Neural crest cell (in vitro differentiated cells): ENCODE measurements at regions not wholly inside any gene's neighbourhood (a gene's known extent, or its start where the extent isn't known, plus 50 kb on each side); places are given as distances from the start of the nearest gene placed in this dataset.
"Not testable (repeated sequence)": the region's sequence is repeated elsewhere in the genome, so short reads cannot be mapped to it uniquely, and the experiment has no call there.

Experiments
- DNase-seq: peaks from one replicate; pipeline ENCODE4 v3.0.0; 2021; ENCODE audit warnings: low read depth, mixed read lengths, low spot score
- H3K27ac Mint-ChIP-seq: one replicate; pipeline ENCODE4 v1.8.0; 2021; ENCODE audit warnings: mild to moderate bottlenecking, mixed read lengths; ENCODE audit not compliant: unreplicated experiment
- H3K27me3 Mint-ChIP-seq: 2 replicates; pipeline ENCODE4 v1.8.0; 2021; ENCODE audit warnings: low read depth, mild to moderate bottlenecking, mixed read lengths
- H3K36me3 Mint-ChIP-seq: 2 replicates; pipeline ENCODE4 v1.8.0; 2021; ENCODE audit warnings: low read depth, mild to moderate bottlenecking, mixed read lengths
- H3K4me1 Mint-ChIP-seq: 2 replicates; pipeline ENCODE4 v1.8.0; 2021; ENCODE audit warnings: mixed read lengths
- H3K4me3 Mint-ChIP-seq: one replicate; pipeline ENCODE4 v1.8.0; 2021; ENCODE audit warnings: mild to moderate bottlenecking, mixed read lengths
- H3K9me3 Mint-ChIP-seq: 2 replicates; pipeline ENCODE4 v1.8.0; 2021; ENCODE audit warnings: mixed read lengths
- TF ChIP-seq, protein P1 (sequence below): fragments of 200-600 bp; sonication (generic); conservative IDR thresholded peaks from 2 replicates; pipeline ENCODE4 v1.5.0; 2021; ENCODE audit warnings: antibody characterized with exemption, mild to moderate bottlenecking

- DNase-seq, H3K27ac Mint-ChIP-seq, H3K4me1 Mint-ChIP-seq, H3K36me3 Mint-ChIP-seq, H3K4me3 Mint-ChIP-seq, H3K9me3 Mint-ChIP-seq: not testable (repeated sequence)
- TF ChIP-seq, protein P1, sequence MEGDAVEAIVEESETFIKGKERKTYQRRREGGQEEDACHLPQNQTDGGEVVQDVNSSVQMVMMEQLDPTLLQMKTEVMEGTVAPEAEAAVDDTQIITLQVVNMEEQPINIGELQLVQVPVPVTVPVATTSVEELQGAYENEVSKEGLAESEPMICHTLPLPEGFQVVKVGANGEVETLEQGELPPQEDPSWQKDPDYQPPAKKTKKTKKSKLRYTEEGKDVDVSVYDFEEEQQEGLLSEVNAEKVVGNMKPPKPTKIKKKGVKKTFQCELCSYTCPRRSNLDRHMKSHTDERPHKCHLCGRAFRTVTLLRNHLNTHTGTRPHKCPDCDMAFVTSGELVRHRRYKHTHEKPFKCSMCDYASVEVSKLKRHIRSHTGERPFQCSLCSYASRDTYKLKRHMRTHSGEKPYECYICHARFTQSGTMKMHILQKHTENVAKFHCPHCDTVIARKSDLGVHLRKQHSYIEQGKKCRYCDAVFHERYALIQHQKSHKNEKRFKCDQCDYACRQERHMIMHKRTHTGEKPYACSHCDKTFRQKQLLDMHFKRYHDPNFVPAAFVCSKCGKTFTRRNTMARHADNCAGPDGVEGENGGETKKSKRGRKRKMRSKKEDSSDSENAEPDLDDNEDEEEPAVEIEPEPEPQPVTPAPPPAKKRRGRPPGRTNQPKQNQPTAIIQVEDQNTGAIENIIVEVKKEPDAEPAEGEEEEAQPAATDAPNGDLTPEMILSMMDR = peak; percentile 66
- peaks cover 11% of the 10 kb centered on the region for H3K27me3 Mint-ChIP-seq
Measured at GRCh38 chr5:62224987-62225601, 80.9 kb upstream of the KIF2A start.

GRCh38 chr5:62230876-62231388, 75.1 kb upstream of the KIF2A start:
- peaks cover 11% of the 10 kb centered on the region for H3K27me3 Mint-ChIP-seq
- H3K4me1 Mint-ChIP-seq, H3K9me3 Mint-ChIP-seq, H3K4me3 Mint-ChIP-seq, H3K27ac Mint-ChIP-seq, H3K36me3 Mint-ChIP-seq, DNase-seq: not testable (repeated sequence)

GRCh38 chr5:62231576-62231975, 74.4 kb upstream of the KIF2A start:
- Mint-ChIP-seq H3K4me3 (no peak overlapping the region), H3K4me1 (peaks cover 7% of the 10 kb centered on the region), H3K9me3 (peaks cover 2% of the 10 kb centered on the region), H3K27ac (no peak overlapping the region), H3K27me3 (peaks cover 10% of the 10 kb centered on the region), H3K36me3 (no peaks in the 10 kb centered on the region)
- no peak for DNase-seq
- TF ChIP-seq, protein P1 = no peak

- DNase-seq, H3K27me3 Mint-ChIP-seq, H3K4me3 Mint-ChIP-seq, H3K9me3 Mint-ChIP-seq, H3K27ac Mint-ChIP-seq, H3K36me3 Mint-ChIP-seq: not testable (repeated sequence)
- H3K4me1 Mint-ChIP-seq = peaks cover 13% of the 10 kb centered on the region
Measured at GRCh38 chr5:62232218-62232617, 73.8 kb upstream of the KIF2A start.

DNA sequence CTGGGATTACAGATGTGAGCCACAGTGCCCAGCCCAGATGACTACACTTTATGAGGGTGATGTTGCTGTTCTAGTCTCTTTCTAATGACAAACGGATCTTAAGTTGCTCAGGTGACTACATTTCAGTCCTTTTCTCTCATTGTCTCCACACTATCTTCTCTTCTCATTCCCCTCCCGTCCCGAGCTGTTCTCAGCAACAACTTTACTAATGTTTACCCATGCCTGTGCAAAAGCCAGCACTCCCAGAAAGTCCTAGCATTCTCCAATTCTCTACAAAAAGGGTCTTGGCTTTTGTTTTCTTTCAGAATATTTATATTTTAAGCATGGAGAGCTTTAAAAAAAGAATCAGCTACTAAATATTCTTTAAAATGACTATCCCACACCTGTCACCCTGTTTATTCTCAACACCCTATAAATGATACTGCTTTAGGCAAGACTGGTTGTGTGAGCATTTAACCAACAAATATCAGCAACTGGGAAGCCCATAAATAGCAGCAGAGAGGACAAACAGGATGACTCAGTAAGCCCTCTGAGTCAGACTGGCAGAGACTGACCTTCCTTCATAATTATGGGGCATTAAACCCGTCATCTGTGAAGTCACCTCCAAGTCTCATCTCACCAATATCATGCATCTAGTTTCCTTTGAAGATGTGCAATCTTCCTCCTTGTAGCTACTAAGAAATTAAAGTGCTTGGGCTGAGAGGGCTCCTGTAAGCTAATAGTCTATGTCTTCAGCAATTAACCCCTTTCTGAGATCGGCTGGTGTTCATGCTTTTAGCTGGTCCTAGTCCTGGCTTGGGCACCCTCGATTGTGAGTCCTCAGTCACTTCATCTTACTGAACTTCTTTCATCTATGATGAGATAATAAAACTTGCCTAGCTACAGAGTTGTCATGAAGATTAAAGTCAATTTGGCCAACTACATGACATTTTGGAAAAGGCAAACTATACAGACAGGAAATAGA, 72.6 kb upstream of the KIF2A start:
- not testable (repeated sequence) for H3K9me3 Mint-ChIP-seq, H3K36me3 Mint-ChIP-seq, H3K27ac Mint-ChIP-seq, DNase-seq, H3K4me3 Mint-ChIP-seq, H3K27me3 Mint-ChIP-seq
- peaks cover 13% of the 10 kb centered on the region for H3K4me1 Mint-ChIP-seq

DNA sequence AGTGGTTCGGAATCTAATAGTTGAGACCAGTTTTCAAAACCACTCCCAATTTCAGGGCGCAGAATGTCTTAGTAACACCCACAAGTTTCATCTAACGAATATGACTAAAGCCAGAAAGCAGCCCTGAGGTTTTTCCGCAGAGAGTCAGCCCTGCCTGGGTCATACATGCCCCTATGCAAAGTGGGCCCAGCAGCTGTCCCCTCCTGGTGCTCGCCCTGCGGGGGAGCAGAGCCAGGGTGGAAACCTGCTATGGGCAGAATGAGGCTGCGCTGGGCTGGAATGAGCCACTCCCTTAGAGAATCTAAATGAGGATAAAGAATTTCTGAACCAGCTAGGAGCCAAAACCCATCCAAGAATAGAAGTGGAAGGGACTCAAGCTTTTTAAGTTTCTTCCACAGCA, 69.4 kb upstream of the KIF2A start:
- H3K27ac Mint-ChIP-seq, H3K27me3 Mint-ChIP-seq, H3K36me3 Mint-ChIP-seq, DNase-seq, H3K9me3 Mint-ChIP-seq, H3K4me3 Mint-ChIP-seq: not testable (repeated sequence)
- H3K4me1 Mint-ChIP-seq = peaks cover 13% of the 10 kb centered on the region

DNA sequence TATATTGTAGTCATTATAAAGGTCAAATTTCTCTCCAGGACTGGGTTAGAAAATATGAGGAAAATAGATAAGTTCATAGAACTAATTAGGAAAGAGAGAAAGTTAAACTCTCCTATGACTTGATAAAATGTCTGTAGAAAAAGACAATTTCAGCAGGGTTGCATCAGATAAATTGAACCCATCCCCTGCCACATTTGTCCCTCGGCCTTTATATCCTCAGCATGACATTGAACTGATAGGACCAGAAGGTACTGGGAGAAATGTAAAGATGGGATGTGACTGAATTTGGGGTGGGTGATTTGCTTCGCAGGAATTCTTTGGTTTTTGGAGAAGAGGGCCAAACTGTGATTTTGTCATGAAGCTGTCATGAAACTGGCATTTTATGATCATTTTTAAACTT, 68.1 kb upstream of the KIF2A start:
- not testable (repeated sequence) for DNase-seq, H3K27me3 Mint-ChIP-seq, H3K27ac Mint-ChIP-seq, H3K36me3 Mint-ChIP-seq, H3K9me3 Mint-ChIP-seq, H3K4me3 Mint-ChIP-seq
- H3K4me1 Mint-ChIP-seq = peaks cover 13% of the 10 kb centered on the region

DNA sequence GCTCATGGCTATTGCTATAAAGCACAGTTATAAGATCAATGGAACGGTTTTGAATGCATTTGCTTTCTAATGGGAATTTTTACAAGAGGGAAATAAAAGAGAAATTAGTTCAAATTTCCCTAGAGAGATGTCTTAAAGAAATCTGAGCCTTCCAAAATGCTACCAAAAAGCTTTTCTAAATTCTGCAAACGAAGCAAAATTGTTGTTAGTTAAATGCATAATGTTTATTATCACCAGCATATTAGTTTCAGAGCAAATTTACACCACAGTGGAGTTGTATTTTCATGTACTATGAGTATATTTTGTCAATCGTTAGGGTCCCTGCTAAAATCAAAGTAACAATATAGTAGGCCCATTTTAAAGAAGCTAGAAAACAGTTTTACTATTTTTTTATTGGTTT, 67.4 kb upstream of the KIF2A start:
- H3K27me3 Mint-ChIP-seq, H3K4me3 Mint-ChIP-seq, H3K36me3 Mint-ChIP-seq, H3K9me3 Mint-ChIP-seq, DNase-seq, H3K27ac Mint-ChIP-seq: not testable (repeated sequence)
- peaks cover 13% of the 10 kb centered on the region for H3K4me1 Mint-ChIP-seq

GRCh38 chr5:62240494-62240893, 65.5 kb upstream of the KIF2A start:
- H3K4me1 Mint-ChIP-seq, H3K9me3 Mint-ChIP-seq, DNase-seq, H3K4me3 Mint-ChIP-seq, H3K27ac Mint-ChIP-seq, H3K36me3 Mint-ChIP-seq, H3K27me3 Mint-ChIP-seq: not testable (repeated sequence)

DNA sequence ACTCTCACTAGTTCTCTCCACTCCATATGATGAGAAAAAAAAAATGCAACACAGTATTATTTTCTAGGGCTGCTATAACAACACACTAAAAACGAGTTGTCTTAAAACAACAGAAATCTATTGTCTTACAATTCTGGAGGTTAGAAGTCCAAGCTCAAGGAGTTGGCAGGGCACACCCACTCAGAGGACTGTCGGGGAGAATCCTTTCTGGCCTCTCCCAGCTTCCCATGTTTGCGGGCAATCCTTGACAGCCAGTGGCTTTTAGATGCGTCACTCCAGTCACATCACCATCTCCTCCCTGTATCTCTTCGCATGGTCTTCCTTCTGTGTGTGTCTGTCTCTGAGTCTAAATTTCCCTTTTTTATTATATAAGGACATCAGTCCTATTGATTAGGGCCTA, 64.0 kb upstream of the KIF2A start:
- not testable (repeated sequence) for H3K4me3 Mint-ChIP-seq, H3K27ac Mint-ChIP-seq, H3K36me3 Mint-ChIP-seq, DNase-seq, H3K4me1 Mint-ChIP-seq, H3K9me3 Mint-ChIP-seq, H3K27me3 Mint-ChIP-seq

- H3K27ac Mint-ChIP-seq, H3K36me3 Mint-ChIP-seq, H3K4me1 Mint-ChIP-seq, DNase-seq, H3K9me3 Mint-ChIP-seq, H3K4me3 Mint-ChIP-seq, H3K27me3 Mint-ChIP-seq: not testable (repeated sequence)
Measured at GRCh38 chr5:62243046-62243445, 63.0 kb upstream of the KIF2A start.
